HepG2 (cell line): ENCODE measurements at regions not wholly inside any gene's neighbourhood (a gene's known extent, or its start where the extent isn't known, plus 50 kb on each side); places are given as distances from the start of the nearest gene placed in this dataset.

Source experiments
- ATAC-seq: fragments of 200-7000 bp; cut with Tn5 transposase; 3 replicates; pipeline ENCODE4 v1.9.1; 2020; ENCODE audit warnings: mild to moderate bottlenecking, moderate library complexity
- BruUV-seq: library from RNA; stranded (reverse); fragments of 400-500 nt; replicated peaks from 2 replicates; lab custom pipeline; 2021; lab: Mats Ljungman, UMichigan
- CTCF ChIA-PET: fragments of 300-600 bp; formaldehyde crosslinking; extraction: SDS; loops from one replicate; lab custom pipeline; 2021; ENCODE audit warnings: low total read pairs, inconsistent platforms, low intra/inter-chr PET ratio; lab: Yijun Ruan, JAX
- POLR2A ChIA-PET: fragments of 350-600 bp; sonication (Branson Sonifier 250); formaldehyde crosslinking; loops from one replicate; lab custom pipeline; 2020; ENCODE audit warnings: antibody characterized with exemption, inconsistent platforms; lab: Yijun Ruan, JAX
- DNase-seq: peaks from one replicate; pipeline ENCODE4 v3.0.0-alpha.2; 2015; ENCODE audit warnings: low spot score
- FAIRE-seq: peaks from 3 replicates; lab custom pipeline; 2011; peaks lifted over from hg19 to GRCh38; lab: Jason Lieb, UNC
- H2AFZ ChIP-seq: one replicate; pipeline ENCODE4 v1.6.1; 2011; ENCODE audit warnings: low read length, inconsistent platforms
- H3K27ac ChIP-seq: fragments of 300-600 bp; 3 replicates; pipeline ENCODE4 v1.8.0; 2011; ENCODE audit warnings: mixed run types, mild to moderate bottlenecking, mixed read lengths, low read length, inconsistent platforms; ENCODE audit not compliant: insufficient read depth; ENCODE audit errors: extremely low read length
- H3K27me3 ChIP-seq, 2 experiments: fragments of 200-600 bp in 1 of 2; 2 replicates in 1 of 2; 3 replicates in 1 of 2; pipeline versions ENCODE4 v1.6.0 to v1.8.0; 2011; ENCODE audit warnings: low read length in 2 of 2, mild to moderate bottlenecking in 2 of 2, moderate library complexity in 2 of 2, inconsistent platforms in 1 of 2; ENCODE audit not compliant: insufficient read depth in 2 of 2, control insufficient read depth in 1 of 2
- H3K36me3 ChIP-seq, 2 experiments: fragments of 200-600 bp in 1 of 2; replicated peaks in 1 of 2; 2 replicates in 1 of 2; 3 replicates in 1 of 2; pipeline versions ENCODE4 v1.5.1 to v1.8.0; 2011; ENCODE audit warnings: low read length in 2 of 2, inconsistent platforms in 1 of 2; ENCODE audit not compliant: insufficient read depth in 2 of 2, control insufficient read depth in 1 of 2
- H3K4me1 ChIP-seq: 2 replicates; pipeline ENCODE4 v1.5.1; 2012; ENCODE audit warnings: low read length, inconsistent platforms; ENCODE audit not compliant: insufficient read depth
- H3K4me2 ChIP-seq: 2 replicates; pipeline ENCODE4 v1.6.0; 2011; ENCODE audit warnings: low read depth, low read length, inconsistent platforms
- H3K4me3 ChIP-seq, 3 experiments: fragments of 200-600 bp in 1 of 3; sonication (generic), shearing (Covaris generic) in 1 of 3; replicated peaks in 1 of 3; 2 replicates each; pipeline ENCODE4 v1.5.1; 2011 to 2016; ENCODE audit warnings: low read length in 3 of 3, inconsistent platforms in 2 of 3, low read depth in 2 of 3, mild to moderate bottlenecking in 2 of 3, control low read depth in 1 of 3, mixed read lengths in 1 of 3; ENCODE audit not compliant: insufficient read depth in 1 of 3
- H3K79me2 ChIP-seq: one replicate; pipeline ENCODE4 v1.6.1; 2011; ENCODE audit warnings: low read length, inconsistent platforms; ENCODE audit not compliant: insufficient read depth
- H3K9ac ChIP-seq: 2 replicates; pipeline ENCODE4 v1.6.0; 2011; ENCODE audit warnings: mild to moderate bottlenecking, low read depth, low read length, inconsistent platforms; ENCODE audit not compliant: insufficient read depth
- H3K9me3 ChIP-seq: 2 replicates; pipeline ENCODE4 v1.5.1; 2012; ENCODE audit warnings: mild to moderate bottlenecking, low read length
- H4K20me1 ChIP-seq: 2 replicates; pipeline ENCODE4 v1.6.0; 2011; ENCODE audit warnings: inconsistent platforms, mild to moderate bottlenecking, low read length, moderate library complexity; ENCODE audit not compliant: insufficient read depth
- KDM3A ChIP-seq: IDR thresholded peaks from 2 replicates; pipeline ENCODE4 v1.6.1; 2018; ENCODE audit warnings: low read depth, missing compliant biosample characterization
- MBD4 ChIP-seq: IDR thresholded peaks from 2 replicates; pipeline ENCODE4 v1.6.1; 2012; ENCODE audit warnings: low read length, inconsistent platforms, borderline replicate concordance
- PHF21A ChIP-seq: sonication (generic); formaldehyde crosslinking; IDR thresholded peaks from 2 replicates; pipeline ENCODE4 v1.5.0; 2020; ENCODE audit warnings: mild to moderate bottlenecking, missing genetic modification reagents
- ZNF362 ChIP-seq: sonication (generic); formaldehyde crosslinking; IDR thresholded peaks from 2 replicates; pipeline ENCODE4 v1.4.0; 2020; ENCODE audit warnings: missing genetic modification reagents, mild to moderate bottlenecking, borderline replicate concordance
- ZNF800 ChIP-seq: sonication (generic); formaldehyde crosslinking; IDR thresholded peaks from 2 replicates; pipeline ENCODE4 v1.4.0; 2020; ENCODE audit warnings: missing genetic modification reagents
- WGBS: methylation state at CpG from one replicate; pipeline ENCODE4 v1.1.6; 2017; ENCODE audit warnings: low lambda C conversion rate; 5-methylcytosine and 5-hydroxymethylcytosine counted together
- in situ Hi-C: cut with HindIII; loops from 2 replicates; pipeline ENCODE4 v1.10.0; 2017; ENCODE audit warnings: low pct_unique_long_range_greater_than_20kb; ENCODE audit not compliant: extremely low pct_ligation_motif_present
- intact Hi-C: fragments of 100-400 bp; cut with micrococcal nuclease; formaldehyde crosslinking; loops from one replicate; pipeline ENCODE4 v1.10.0; 2022; ENCODE audit not compliant: unreplicated experiment

- TF ChIP-seq ZNF362 (CRISPR knock-in tag): no peak
- no peak for TF ChIP-seq KDM3A (CRISPR knock-in tag)
- no peak for TF ChIP-seq MBD4
Observed at GRCh38 chr5:136907371-136907770, 542.0 kb upstream of the TRPC7 start (continued).

- POLR2A ChIA-PET: no interaction called here
Observed at GRCh38 chr5:136906545-136906944, 541.2 kb upstream of the TRPC7 start.

More at GRCh38 chr5:136906545-136906944, 541.2 kb upstream of the TRPC7 start:
- Histone ChIP-seq H3K79me2 (no peaks in the 10 kb centered on the region), H3K4me3 (no peak overlapping the region), H3K27ac (no peak overlapping the region), H3K9ac (no peak overlapping the region), H3K27me3 (peaks cover 0 to 3% of the 10 kb centered on the region in 2 experiments; a peak in 1 of 5 replicates), H4K20me1 (no peaks in the 10 kb centered on the region), H3K4me2 (no peak overlapping the region), H3K36me3 (no peaks in the 10 kb centered on the region), H2AFZ (no peak overlapping the region), H3K9me3 (no peaks in the 10 kb centered on the region), H3K4me1 (no peaks in the 10 kb centered on the region)
- no peak for FAIRE-seq
- 0% methylated on average over 1 of the region's 1 CpG for WGBS
- no TSS peak for BruUV-seq
- TF ChIP-seq ZNF800 (CRISPR knock-in tag): no peak
- TF ChIP-seq PHF21A: no peak
- no peak for ATAC-seq
- intact Hi-C loops (no loop called here), in situ Hi-C loops (no loop called here)
- CTCF ChIA-PET: no interaction called here
- no peak for DNase-seq
